Nephron progenitor cell (in vitro differentiated cells): ENCODE measurements at regions not wholly inside any gene's neighbourhood (a gene's known extent, or its start where the extent isn't known, plus 50 kb on each side); places are given as distances from the start of the nearest gene placed in this dataset.

Experiments
- DNase-seq: peaks from one replicate; pipeline ENCODE4 v3.0.0; 2021
- H3K27ac Mint-ChIP-seq: 2 replicates; pipeline ENCODE4 v1.8.0; 2021; ENCODE audit warnings: mild to moderate bottlenecking, moderate library complexity, mixed read lengths
- H3K27me3 Mint-ChIP-seq: 2 replicates; pipeline ENCODE4 v1.8.0; 2021; ENCODE audit warnings: mild to moderate bottlenecking, low read depth, mixed read lengths; ENCODE audit not compliant: poor library complexity
- H3K36me3 Mint-ChIP-seq: 2 replicates; pipeline ENCODE4 v1.8.0; 2021; ENCODE audit warnings: low read depth, mixed read lengths
- H3K4me1 Mint-ChIP-seq: 2 replicates; pipeline ENCODE4 v1.8.0; 2021; ENCODE audit warnings: mixed read lengths
- H3K4me3 Mint-ChIP-seq: 2 replicates; pipeline ENCODE4 v1.8.0; 2021; ENCODE audit warnings: mild to moderate bottlenecking, moderate library complexity, mixed read lengths
- H3K9me3 Mint-ChIP-seq: 2 replicates; pipeline ENCODE4 v1.8.0; 2021; ENCODE audit warnings: mild to moderate bottlenecking, moderate library complexity, mixed read lengths
- TF ChIP-seq, protein P1 (sequence below): fragments of 200-600 bp; sonication (generic); IDR thresholded peaks from 2 replicates; pipeline ENCODE4 v1.5.0; 2021; ENCODE audit warnings: antibody characterized with exemption

GRCh38 chr6:3900744-3901336, 51.7 kb downstream of the FAM50B start:
- TF ChIP-seq, protein P1, sequence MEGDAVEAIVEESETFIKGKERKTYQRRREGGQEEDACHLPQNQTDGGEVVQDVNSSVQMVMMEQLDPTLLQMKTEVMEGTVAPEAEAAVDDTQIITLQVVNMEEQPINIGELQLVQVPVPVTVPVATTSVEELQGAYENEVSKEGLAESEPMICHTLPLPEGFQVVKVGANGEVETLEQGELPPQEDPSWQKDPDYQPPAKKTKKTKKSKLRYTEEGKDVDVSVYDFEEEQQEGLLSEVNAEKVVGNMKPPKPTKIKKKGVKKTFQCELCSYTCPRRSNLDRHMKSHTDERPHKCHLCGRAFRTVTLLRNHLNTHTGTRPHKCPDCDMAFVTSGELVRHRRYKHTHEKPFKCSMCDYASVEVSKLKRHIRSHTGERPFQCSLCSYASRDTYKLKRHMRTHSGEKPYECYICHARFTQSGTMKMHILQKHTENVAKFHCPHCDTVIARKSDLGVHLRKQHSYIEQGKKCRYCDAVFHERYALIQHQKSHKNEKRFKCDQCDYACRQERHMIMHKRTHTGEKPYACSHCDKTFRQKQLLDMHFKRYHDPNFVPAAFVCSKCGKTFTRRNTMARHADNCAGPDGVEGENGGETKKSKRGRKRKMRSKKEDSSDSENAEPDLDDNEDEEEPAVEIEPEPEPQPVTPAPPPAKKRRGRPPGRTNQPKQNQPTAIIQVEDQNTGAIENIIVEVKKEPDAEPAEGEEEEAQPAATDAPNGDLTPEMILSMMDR = no peak
- Mint-ChIP-seq H3K4me1 (peaks cover 11% of the 10 kb centered on the region), H3K9me3 (peaks cover 10% of the 10 kb centered on the region), H3K27me3 (peaks cover 25% of the 10 kb centered on the region), H3K27ac (no peak overlapping the region), H3K36me3 (no peaks in the 10 kb centered on the region), H3K4me3 (no peak overlapping the region)
- no peak for DNase-seq

- peaks cover 29% of the 10 kb centered on the region for H3K4me1 Mint-ChIP-seq
- no peak overlapping the region for H3K4me3 Mint-ChIP-seq
- peaks cover 25% of the 10 kb centered on the region for H3K27me3 Mint-ChIP-seq
- H3K9me3 Mint-ChIP-seq = peaks cover 10% of the 10 kb centered on the region
- H3K36me3 Mint-ChIP-seq = no peaks in the 10 kb centered on the region
- TF ChIP-seq, protein P1 = no peak
- DNase-seq = no peak
- H3K27ac Mint-ChIP-seq = no peak overlapping the region
Observed at GRCh38 chr6:3902871-3903648, 53.9 kb downstream of the FAM50B start.

GRCh38 chr6:3904518-3904917, 55.3 kb downstream of the FAM50B start:
- peaks cover 15% of the 10 kb centered on the region for H3K27me3 Mint-ChIP-seq
- no peaks in the 10 kb centered on the region for H3K9me3 Mint-ChIP-seq
- H3K4me1 Mint-ChIP-seq = peaks cover 33% of the 10 kb centered on the region
- H3K36me3 Mint-ChIP-seq = no peaks in the 10 kb centered on the region
- no peak overlapping the region for H3K27ac Mint-ChIP-seq
- H3K4me3 Mint-ChIP-seq = no peak overlapping the region
- TF ChIP-seq, protein P1 = no peak
- no peak for DNase-seq

DNA sequence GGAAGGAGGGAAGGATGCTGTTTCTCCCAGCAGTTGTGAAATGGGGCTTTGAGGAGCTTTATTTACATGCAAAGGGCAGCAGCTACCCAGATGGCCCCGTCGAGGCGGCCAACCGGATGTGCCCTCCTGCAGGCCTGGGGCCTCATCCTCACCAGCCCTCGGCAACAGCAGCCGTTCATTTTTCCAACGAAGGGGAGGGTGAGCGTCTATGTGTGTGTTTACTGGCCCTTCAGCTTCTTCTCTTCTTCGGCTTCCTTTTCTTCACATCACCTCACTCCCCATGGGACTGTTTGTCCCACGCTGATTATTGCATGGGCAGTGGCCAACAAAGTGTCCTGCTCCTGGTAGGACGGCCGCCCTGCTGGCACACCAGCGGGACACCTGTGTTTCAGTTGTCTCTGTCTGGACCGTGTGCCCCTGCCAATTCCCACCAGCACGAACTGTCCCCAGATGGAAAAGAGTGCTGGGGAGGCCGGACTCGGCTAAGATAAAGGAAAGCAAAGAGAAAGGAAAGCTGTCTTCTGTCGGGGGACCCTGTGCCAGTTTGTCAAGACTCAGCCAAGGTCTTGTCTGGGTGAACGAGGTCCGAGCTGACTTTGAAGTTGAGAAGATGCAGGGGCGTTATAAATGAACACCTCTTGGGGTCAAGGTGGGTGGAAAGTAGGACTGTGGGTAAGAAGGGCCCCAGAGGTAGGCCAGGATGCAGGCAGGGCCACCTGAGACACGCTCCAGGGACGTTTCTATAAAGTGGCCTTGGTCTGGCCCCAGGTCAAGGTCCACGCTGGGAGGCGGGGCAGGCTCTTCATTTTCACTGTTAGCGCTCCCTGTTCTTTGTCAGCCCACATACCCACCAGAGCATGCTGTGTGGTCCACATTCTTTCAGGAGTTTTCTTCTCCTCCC, 57.0 kb downstream of the FAM50B start:
- DNase-seq = peak; percentile 23
- Mint-ChIP-seq H3K27ac (no peak overlapping the region), H3K9me3 (no peaks in the 10 kb centered on the region)

DNA sequence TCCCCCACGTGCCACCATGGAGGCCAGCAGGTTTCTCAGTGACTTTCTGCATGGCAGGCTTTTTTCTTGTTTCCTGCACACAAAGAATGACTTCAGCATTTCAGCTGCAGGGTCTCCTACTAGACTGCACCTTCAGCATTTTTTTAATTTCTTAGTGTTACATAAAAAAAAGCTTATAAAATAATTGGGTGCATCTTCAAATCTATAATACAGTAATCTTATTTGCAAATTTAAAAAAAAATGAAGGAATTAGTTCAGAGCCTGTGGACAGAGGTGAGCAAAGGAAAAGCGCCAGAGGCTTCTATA, 57.6 kb downstream of the FAM50B start:
- H3K9me3 Mint-ChIP-seq = no peaks in the 10 kb centered on the region
- no peak for DNase-seq
- no peak overlapping the region for H3K27ac Mint-ChIP-seq
- peaks cover 15% of the 10 kb centered on the region for H3K27me3 Mint-ChIP-seq
- H3K36me3 Mint-ChIP-seq = no peaks in the 10 kb centered on the region
- no peak overlapping the region for H3K4me3 Mint-ChIP-seq
- TF ChIP-seq, protein P1 = no peak
- H3K4me1 Mint-ChIP-seq = peaks cover 53% of the 10 kb centered on the region

More for the DNA sequence above, 57.0 kb downstream of the FAM50B start:
- Mint-ChIP-seq H3K4me3 (no peak overlapping the region), H3K4me1 (peaks cover 47% of the 10 kb centered on the region), H3K27me3 (peaks cover 15% of the 10 kb centered on the region), H3K36me3 (no peaks in the 10 kb centered on the region)
- TF ChIP-seq, protein P1 = no peak
